GM19463 (cell line): ENCODE measurements at regions not wholly inside any gene's neighbourhood (a gene's known extent, or its start where the extent isn't known, plus 50 kb on each side); places are given as distances from the start of the nearest gene placed in this dataset.

Experiments used
- ATAC-seq: cut with Tn5 transposase; IDR thresholded peaks from one replicate; pipeline ENCODE4 v1.9.1; 2021; ENCODE audit warnings: mild to moderate bottlenecking, moderate library complexity; ENCODE audit not compliant: unreplicated experiment

DNA sequence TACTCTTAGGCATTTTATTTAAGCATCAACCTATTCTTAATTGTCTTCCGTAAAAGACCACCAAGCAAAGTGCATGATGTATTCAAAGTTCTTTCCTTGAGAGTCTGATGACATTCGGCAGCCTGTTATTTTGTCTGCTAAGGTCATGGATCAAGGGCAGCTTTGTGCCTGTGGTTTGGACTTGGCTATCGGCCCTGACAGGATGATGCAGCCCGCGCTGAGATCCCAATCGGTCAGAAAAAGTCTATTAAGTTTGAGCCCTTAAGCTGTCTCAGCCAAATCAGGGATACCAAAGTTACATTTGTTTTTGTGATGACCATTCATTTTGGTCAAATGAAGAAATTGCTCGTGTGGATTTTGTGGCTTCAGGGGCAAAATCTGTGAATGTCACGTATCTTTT lies 718.9 kb upstream of the FANCL start:
- ATAC-seq, result no peak

DNA sequence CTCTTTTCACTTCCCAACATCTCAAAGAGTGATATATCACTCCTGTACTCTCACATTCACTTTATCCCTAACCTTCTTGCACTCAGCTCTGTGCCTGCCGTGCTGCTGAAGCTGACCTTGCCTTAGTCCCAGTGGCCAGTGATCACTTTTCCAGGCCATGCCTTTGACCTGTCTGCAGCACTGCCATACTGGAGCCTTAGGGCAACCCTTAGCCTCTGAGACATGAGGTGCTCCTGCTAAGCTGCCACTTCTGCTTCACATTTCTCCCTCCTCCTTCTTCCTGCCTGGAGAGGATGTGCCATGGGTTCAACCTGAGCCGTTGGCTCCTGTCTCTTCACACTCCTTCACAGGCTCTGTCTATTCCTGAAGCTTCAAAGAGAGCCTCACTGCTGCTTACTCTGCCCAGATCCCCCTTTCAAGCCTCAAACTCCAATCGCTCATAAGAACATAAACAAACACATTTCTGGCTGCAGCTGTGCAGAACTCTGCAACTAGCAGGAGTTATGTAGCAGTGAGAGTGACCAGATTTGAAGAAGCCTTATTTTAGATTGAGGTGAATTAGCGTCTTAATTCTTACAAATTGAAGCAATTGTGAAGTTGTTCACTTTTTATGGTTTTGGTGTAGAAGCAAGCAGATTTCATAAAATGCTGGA lies 716.2 kb upstream of the FANCL start:
- ATAC-seq, result no peak

DNA sequence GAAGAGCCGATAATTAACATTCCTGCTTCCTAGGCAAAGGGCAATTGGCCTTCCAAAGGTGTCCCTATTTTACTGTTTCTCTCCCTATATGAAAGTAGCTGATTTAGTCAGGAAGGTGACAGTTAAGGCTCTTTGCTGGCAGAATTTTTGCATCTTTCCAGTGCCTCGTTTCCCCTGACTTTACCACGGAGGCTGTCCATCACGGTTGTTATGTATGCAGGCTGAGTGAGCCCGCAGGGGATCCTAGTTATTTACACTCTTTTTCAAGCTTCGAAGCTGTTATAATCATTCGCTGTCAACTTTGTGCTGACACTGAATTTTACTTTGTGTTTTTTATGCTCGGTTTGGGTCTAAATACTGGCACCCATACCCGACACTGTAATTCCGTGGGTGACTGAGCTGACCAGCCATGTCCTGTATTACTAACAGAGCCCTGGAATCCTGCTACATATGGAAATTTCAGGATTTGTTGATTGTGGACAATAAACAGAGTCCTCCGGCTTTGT lies 713.8 kb upstream of the FANCL start:
- no peak for ATAC-seq

DNA sequence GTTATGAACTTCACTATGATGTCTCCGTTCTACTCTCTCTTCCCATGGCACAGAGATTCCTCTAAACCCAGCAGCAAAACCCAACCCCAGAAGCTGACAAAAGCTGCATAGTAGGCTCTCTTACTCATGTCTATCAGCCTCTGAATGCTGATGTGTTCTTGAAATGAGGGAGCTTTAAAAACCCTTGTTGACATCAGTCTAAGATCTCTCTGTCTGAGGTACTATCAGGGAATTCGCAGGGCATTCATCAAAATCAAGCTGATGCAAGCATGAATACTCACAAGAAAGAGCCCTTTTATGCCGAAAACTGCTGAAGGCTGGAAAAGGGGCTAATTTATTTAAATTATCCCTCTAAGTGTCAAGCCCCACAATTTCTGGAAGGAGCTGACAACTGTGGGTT lies 710.6 kb upstream of the FANCL start:
- no peak for ATAC-seq

DNA sequence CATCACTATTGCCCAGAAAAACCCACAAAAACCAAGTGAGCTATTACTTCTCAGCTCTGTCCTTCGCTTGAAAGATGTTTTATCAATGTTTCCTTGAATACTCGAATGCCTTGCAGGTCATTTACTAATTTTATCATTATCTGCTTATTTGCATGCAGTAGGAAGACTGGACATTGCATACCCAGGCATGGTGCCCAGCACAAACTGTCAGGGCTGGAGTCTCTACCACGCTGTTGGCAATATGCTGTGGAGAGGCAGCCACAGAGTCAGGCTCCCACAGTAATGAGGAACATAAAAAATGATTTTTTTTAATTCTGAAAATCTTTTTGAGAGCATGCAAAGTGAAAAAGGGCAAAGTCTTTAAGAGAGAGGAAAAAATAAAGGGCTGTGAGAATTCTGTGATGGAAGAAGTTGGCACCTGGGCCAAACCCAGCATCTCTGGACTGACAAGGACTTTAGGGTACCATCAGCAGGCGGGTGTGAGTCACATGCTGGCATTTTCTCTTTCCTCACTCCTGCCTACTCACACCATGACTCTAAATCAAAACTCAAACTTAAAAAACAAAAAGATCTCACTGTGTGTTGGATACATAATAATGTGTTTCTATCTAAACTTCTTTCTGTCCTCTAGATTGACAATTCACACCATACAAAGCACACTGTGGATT lies 709.8 kb upstream of the FANCL start:
- no peak for ATAC-seq

DNA sequence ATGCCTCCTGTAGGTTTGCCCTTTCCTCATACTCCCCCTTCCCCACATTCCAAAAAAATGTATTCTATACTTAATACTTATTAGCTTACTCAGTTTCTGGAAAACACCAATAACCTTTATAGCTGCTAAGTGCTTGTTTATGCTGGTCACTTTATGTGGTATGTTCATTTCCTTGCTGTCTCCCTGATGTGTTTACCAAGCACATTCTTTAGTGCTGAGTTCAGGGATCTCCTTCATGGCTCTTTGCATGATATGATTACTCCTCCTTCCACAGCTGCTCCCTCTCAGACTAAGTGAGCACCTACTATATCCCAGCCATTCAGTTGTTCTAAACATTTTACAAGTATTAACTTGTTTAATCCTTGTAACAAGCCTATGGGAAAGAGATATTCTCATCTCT lies 698.3 kb upstream of the FANCL start:
- ATAC-seq, result no peak

DNA sequence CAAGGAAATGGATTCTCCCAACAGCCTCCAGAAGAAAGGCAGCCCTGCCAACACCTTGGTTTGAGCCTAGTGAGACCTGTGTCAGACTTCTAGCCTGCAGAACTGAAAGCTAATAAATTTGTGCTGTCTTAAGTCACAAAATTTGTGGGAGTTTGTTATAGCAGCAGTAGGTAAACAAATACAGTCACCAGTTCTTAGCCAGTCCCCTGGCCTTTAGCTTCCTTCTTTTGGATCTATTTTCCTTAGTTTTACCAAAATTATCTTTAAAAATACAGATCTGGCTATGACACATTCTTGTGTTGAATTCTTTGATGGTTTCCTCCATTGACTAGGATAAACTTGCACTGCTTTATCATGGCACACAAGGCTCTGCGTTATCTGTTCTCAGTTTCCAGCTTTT lies 697.9 kb upstream of the FANCL start:
- no peak for ATAC-seq

DNA sequence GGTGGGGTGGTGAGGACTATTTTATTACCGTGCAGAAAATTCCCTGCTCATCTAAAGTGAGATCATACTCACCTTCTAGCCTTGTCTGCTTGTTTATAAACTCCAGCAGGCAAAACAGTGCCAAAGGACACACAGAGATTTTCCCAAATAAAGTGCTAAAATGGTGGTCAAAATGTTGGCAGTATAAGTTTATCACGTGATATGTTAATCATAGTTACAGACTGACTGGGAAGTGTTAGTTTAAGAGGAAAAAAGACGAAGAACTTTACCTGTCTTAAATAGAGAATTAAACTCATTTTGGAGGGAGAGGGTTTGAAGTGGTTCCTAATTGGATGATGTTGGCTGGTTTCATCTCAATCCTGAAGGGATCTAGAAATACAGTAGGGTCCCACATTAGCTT lies 691.7 kb upstream of the FANCL start:
- no peak for ATAC-seq

DNA sequence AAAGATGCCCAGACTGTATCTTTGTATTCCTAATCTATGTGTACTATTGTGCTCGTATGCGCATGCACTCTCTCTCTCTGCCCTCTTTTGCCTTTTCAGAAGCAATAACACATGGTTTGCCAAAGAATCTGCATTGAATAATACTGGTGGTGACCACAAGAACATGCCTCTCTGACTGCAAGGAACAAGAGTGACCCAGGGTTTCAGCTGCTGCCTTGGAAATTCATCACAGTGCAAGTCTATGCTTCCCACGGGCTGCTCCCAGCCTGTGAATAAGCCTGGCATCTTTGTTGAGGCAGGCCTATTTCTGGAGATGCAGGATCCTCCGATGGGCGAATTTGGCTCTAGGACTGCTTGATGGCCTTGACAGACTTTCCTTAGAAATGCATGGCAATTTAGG lies 689.4 kb upstream of the FANCL start:
- no peak for ATAC-seq

DNA sequence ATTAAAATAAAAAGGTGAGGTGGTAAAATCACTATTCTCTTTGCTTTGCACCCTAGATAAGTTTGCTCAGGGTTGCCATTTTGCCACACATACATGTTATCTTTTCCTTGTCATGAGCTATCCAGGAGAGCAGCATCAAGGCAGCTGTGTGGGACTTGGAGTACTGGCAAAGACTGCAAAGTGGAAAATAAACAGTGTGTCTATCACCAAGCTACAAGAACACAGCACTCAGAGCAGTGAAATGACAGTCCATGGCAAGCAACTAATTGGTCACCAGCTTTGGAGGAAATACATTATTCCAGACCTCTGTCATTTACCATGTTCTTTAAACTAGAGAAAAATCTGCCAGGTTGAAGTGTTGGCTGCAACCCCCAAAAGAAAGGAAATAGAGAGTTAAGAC lies 687.8 kb upstream of the FANCL start:
- no peak for ATAC-seq

DNA sequence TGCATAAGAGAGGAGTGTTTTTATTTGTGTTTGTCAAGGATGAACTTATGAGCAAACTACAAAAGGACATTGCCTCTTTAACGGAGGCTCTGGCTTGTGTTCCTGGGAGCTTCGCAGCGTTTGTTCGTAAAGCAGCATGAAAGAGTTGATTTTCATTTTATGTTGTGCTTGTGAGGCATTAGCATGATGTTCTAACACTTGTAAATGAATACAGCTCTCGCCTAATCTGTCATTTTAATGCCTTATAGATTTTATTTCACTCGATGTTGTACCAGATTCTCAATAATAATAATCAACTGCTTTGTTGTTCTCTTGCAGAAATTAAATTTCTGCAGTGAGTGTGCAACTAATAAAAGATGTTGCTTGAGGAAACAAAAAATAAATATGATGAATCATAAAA lies 687.3 kb upstream of the FANCL start:
- no peak for ATAC-seq

DNA sequence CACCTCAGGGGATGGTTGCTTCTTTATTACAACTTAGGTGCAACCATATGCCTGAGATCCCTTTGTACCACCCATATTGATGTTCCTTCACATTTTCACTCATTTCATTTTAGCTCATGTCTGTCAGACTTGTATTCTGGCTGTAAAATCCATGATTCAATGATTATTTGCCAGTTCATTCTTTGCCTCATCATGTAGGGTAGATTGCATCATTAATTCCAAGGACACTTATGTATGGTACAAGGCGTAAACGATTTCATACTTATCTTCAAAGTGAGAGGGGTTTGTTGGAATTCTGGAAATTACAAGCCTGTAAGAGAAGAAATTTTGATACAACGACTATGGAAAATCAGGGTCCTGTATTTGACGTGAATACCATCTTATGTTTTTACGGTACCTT lies 685.0 kb upstream of the FANCL start:
- ATAC-seq, result no peak

DNA sequence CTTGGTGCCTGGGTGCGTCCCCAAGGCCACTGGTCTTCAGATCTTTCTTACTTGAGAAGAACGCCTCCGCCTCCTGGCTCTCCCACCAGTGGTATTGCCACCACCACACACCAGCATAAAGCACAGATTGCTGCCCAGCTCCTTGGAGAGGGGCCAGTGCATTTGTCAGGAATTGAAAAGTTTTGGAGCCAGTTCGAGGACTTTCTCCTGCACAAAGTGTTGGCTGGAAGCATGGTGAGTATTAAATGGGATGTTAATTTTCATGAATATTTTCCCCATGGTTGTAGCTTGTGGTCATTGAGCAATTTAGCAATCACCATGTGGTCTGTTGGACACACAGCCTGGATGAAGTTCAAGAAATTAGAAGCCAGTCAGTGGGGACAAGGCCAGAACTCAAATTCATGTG lies 684.6 kb upstream of the FANCL start:
- no peak for ATAC-seq

DNA sequence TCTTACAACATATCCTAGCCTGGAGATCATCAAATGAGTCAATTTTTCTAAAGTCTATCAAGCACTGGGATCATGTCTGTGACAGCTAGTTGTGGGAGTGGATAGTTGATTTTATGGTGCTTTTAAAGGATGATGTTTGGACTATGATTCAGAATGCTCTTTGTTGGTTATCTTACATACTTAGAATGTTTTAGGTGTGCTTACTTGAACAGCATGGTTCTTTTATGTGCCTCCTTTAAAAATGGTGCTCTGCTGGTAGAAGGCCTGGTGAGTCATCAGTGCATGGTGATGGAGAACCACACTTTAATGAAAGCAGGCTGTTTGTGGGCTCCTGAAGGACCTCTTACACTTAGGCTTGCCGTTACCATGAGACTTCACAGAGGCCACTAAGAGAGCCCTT lies 682.7 kb upstream of the FANCL start:
- ATAC-seq, result no peak

DNA sequence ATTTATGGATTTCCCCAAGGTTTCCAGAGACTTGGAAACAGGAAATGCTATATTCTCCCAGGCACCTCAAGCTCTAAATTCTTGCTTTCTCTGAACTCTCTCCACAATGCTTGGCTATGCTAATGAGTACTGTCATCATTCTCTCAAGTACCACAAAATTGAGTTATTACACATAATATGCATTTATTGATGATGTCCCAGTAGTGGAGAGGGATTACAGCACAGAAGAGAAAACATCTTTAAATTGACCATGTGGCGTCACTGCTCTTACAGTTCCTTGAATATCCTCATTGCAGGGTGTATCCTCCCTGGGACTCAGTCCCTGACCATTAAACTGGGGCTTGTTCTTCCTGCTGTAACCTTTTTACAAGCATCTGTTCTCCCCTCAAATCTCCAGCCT lies 681.1 kb upstream of the FANCL start:
- no peak for ATAC-seq

DNA sequence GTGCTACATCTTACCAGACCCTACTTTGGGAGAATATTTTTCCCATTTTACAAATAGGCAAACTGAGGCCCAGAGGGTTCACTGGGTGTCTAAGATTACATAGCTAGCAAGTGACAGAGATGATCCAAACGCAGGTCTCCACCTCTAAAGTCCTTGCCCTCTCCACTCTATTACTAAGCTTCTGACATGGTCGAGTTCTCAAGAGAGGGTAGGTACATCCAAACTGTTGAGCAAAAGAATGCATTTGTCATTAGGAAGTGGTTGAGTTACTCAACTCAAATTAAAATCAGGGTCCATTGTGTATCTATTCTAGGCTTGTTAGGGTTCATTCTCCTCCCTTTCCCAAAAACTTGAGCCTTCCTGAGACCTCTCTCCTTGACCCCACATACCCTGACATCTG lies 680.6 kb upstream of the FANCL start:
- ATAC-seq, result no peak

DNA sequence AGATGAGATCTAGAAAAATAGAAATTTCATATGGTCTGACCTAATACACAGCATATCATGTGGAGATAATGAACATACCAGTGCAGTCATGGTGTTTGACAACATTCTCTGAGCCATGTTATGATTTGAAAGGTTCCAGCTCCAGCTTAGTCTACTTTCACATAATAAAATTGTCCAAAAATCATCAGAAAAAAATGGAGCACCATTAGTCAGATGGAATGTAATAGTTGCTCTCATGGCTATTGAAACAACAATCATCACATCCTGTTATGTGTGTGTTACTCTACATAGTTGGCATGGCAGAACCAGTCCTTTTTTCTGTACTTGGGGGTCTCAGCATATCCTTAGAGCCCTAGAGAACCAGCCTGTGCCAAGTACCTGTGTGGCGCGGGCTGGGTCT lies 678.9 kb upstream of the FANCL start:
- no peak for ATAC-seq

DNA sequence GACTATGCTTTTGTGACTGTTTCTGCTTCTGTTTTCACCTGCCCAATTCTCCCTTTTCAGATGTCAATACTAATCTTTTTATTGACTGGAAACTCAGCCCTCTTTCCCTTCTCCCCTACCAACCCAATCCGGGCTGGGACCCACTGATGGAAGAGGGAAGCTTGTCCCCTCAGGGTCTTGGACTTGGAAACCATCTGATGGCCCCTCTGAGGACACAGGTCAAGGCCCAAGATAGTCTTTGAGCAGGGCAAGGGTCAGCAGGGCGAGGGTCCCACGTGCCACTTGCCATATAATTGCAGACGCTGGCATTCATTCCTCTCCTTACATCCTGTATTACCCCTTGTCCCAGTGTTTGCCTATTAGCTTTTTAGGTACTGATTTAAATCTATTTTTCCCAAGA lies 678.2 kb upstream of the FANCL start:
- ATAC-seq, result no peak

DNA sequence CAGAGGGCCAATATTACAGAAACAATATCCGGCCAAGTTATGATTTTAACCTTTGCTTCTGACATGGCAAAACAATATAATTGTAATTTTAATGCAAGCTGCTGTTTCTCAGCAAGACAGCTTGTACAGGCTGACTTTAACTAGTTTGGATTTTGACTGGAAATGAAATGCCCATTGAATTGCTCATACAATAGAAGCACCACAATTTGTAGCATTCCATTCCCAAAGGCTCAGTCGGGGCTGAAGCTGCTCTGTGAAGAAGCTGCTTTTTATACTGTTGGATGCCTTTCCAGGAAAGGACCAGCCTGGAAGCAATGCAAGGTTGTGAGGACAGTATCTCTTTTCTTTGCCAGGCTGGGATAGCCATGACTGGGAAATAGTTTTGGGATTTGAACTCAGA lies 677.0 kb upstream of the FANCL start:
- no peak for ATAC-seq

DNA sequence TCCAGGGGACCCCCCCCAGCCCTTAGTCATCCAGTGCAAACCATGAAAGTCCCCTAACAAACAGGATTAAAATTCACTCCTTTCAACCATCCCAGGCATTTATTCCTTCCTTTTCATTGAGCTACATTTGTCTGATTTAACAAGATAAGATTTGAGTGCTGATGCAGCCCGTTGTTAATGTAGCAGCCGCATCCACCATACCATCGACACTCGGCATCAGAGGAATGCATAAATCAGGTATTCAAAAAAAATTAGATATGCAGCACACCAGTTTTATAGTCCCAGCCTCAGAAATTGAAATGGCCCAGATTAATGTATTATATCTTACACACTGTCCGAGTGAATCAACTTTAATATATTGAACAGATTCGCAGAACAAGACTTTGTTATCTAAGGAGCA lies 676.5 kb upstream of the FANCL start:
- no peak for ATAC-seq

DNA sequence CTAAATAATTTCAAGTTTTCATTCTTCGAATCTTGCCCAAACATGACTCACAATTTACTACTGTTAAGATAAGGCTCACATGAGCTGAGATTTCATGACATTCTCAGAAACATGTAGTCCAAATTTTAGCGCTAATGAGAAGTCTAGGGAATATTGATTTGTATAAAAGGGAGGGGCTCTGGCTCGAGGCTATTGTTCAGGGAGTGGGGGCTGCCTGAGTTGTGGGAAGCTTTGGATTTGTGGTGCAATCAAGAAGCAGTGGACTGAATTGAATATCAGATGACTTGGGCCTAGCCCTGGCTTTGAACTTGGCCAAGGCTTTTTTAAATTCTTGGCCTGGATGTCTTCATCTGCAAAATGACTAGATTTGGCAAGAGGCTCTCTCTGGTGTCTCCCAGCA lies 674.9 kb upstream of the FANCL start:
- no peak for ATAC-seq

DNA sequence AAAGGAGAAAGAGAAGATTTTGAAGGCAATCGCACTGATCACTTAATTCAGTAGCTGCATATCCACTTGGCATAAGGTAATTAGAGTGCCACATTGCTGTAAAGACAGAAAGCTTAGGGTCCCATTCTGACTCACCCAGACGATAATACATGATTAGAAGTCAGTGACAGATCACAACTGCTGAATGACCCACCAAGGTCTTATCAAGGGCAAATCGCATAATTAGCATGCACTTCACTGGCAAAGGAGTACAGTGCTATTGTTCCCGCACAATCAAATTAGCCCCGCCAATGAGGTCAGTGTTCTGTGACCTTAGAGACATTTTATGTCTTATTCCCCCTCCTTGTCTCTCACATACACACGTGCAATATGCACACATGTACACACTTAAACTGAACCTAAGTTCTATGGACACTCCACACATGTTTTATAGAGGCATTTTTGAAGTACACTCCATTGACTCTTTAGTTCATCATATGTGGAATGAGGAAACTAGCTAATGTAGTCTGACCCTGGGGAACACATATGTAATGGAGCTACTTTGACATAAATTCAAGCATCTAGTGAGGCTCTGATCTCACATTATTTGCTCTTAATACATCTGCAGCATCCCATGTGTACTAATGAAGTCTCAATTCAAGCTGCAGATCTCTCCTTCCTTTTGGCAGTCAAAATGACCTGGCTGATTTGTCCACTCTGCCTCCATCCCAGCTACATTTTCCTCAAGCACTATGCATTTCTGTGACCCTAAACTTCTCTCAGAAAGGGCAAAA lies 673.8 kb upstream of the FANCL start:
- no peak for ATAC-seq
